ENCODE measurements at regions not wholly inside any gene's neighbourhood (a gene's known extent, or its start where the extent isn't known, plus 50 kb on each side); places are given as distances from the start of the nearest gene placed in this dataset.

DNA sequence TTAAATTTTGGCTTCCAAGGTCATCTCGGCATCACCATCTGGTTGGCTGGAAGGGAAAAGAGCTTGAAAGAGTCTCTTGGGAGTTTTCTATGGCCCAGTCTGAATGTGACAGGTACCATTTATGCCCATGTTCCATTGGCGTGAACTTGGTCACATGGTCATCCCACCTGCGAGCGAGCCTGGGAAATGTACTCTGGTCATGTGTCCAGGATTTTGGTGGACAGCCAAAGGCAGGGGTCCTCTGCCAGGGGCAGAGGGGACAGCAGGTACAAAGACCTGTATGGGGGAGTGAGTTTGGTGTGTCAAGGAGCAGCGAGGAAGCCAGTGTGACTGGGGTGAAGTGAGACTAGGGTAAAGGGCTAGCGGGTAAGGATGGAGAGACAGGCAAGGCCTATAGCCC is 112.6 kb downstream of the CDC5L start:
- H3K36me3 ChIP-seq (ENCODE audit: insufficient read depth, low read length): no peaks in the 10 kb centered on the region
- Mint-ChIP-seq H3K27me3 (peaks cover 14 to 25% of the 10 kb centered on the region in 2 donors), H3K9me3 (peaks cover 0 to 2% (median 0%) of the 10 kb centered on the region in 5 donors), H3K36me3 (no peaks in the 10 kb centered on the region), H3K4me3 (no peak overlapping the region), H3K27ac (no peak overlapping the region), H3K4me1 (no peaks in the 10 kb centered on the region)
- no peaks in the 10 kb centered on the region for H3K9me3 ChIP-seq (ENCODE audit: low read length)
- H3K4me3 ChIP-seq (ENCODE audit: low read length): no peak overlapping the region
- H3K27ac ChIP-seq (ENCODE audit: low read depth, low read length): no peak overlapping the region
- CTCF ChIA-PET: no interaction called here
- DNase-seq: no peak
- no peaks in the 10 kb centered on the region for H3K4me1 ChIP-seq (ENCODE audit: insufficient read depth, low read length)
- no peaks in the 10 kb centered on the region for H3K27me3 ChIP-seq (ENCODE audit: insufficient read depth, low read length, poor library complexity, severe bottlenecking)
- POLR2A ChIA-PET: no interaction called here

DNA sequence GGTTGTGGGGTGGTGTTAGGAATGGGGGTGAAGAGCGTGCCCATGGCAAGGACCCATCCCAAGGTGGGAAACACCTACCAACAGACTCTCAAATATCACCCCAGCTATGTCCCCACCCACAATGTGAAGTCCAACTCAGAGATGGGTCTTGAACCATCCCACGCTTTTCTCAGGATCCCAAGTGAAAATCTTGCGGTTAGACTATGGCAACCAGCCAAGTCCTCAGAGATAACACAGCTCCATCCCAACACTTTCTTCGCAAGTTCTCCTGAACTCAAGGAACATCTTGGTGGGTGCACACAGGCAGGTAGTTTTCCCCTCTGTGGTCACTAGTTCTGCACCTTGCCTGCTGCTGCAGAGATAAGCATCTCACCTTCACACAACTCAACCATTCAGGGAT is 116.0 kb downstream of the CDC5L start:
- no peak overlapping the region for H3K27ac Mint-ChIP-seq
- H3K27me3 ChIP-seq (ENCODE audit: insufficient read depth, low read length, poor library complexity, severe bottlenecking): no peaks in the 10 kb centered on the region
- H3K4me3 ChIP-seq (ENCODE audit: low read length): no peak overlapping the region
- ChIA-PET CTCF (no interaction called here), POLR2A (no interaction called here)
- H3K9me3 Mint-ChIP-seq: peaks cover 0 to 2% (median 0%) of the 10 kb centered on the region in 5 donors
- no peaks in the 10 kb centered on the region for H3K4me1 Mint-ChIP-seq
- no peaks in the 10 kb centered on the region for H3K4me1 ChIP-seq (ENCODE audit: insufficient read depth, low read length)
- peaks cover 0 to 1% (median 0%) of the 10 kb centered on the region in 3 donors for H3K36me3 Mint-ChIP-seq
- no peak overlapping the region for H3K4me3 Mint-ChIP-seq
- no peak overlapping the region for H3K27ac ChIP-seq (ENCODE audit: low read depth, low read length)
- no peaks in the 10 kb centered on the region for H3K9me3 ChIP-seq (ENCODE audit: low read length)
- no peaks in the 10 kb centered on the region for H3K36me3 ChIP-seq (ENCODE audit: insufficient read depth, low read length)
- peaks cover 13 to 35% of the 10 kb centered on the region in 2 donors for H3K27me3 Mint-ChIP-seq
- DNase-seq: no peak

DNA sequence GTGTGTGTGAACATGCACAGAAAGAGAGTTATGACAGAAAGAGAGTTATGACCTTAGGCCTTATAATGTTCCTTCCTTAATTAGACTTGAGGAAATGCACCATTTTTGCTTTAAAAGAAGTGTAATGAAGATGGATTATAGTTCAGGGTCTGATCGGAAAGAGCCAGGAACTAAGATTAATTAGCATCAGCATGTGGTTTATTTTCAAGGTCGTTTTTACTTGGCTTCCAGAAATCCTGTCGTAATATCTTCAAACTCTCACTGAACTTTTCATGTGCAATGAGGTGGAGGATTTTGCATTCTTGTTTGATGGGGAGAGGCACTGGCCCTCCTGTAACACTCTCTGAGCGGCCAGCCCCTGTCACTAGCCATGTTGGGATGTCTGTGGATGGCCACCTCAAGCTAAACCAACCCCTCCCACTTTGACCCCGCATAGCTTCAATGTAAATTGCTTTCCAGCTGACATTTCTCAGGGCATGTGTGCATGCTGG is 116.8 kb downstream of the CDC5L start:
- Histone ChIP-seq H3K27me3 (ENCODE audit: insufficient read depth, low read length, poor library complexity, severe bottlenecking) (no peaks in the 10 kb centered on the region), H3K9me3 (ENCODE audit: low read length) (no peaks in the 10 kb centered on the region), H3K4me3 (ENCODE audit: low read length) (no peak overlapping the region), H3K36me3 (ENCODE audit: insufficient read depth, low read length) (no peaks in the 10 kb centered on the region), H3K4me1 (ENCODE audit: insufficient read depth, low read length) (no peaks in the 10 kb centered on the region), H3K27ac (ENCODE audit: low read depth, low read length) (no peak overlapping the region)
- Mint-ChIP-seq H3K27ac (no peak overlapping the region), H3K4me3 (no peak overlapping the region), H3K9me3 (peaks cover 0 to 2% (median 0%) of the 10 kb centered on the region in 5 donors), H3K27me3 (peaks cover 12 to 41% of the 10 kb centered on the region in 2 donors), H3K36me3 (peaks cover 0 to 5% (median 1%) of the 10 kb centered on the region in 3 donors), H3K4me1 (no peaks in the 10 kb centered on the region)
- CTCF ChIA-PET: no interaction called here
- POLR2A ChIA-PET: no interaction called here
- DNase-seq: no peak

DNA sequence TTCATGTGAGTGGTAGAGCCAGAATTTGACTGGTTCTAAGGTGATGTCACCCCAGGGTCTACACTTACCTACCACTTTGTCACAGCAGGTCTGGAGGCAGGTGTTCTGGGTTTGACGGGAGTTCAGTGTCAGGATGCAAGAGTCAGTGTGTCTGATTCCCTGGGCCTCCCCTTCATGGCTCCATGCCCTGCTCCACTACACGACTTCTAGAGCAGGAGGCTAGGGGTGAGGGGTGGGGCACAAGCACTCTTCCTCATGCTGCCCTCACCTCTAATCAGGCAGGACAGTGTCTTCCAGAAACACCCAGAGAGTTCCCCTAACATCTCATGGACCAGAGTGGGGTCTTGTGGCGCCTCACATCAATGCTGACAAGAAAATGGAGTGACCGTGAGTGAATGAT is 118.2 kb downstream of the CDC5L start:
- Mint-ChIP-seq H3K4me1 (no peaks in the 10 kb centered on the region), H3K36me3 (peaks cover 0 to 8% (median 1%) of the 10 kb centered on the region in 3 donors), H3K9me3 (peaks cover 0 to 2% (median 0%) of the 10 kb centered on the region in 5 donors), H3K4me3 (no peak overlapping the region), H3K27ac (no peak overlapping the region), H3K27me3 (peaks cover 18 to 45% of the 10 kb centered on the region in 2 donors)
- no peak for DNase-seq
- Histone ChIP-seq H3K4me3 (ENCODE audit: low read length) (no peak overlapping the region), H3K27me3 (ENCODE audit: insufficient read depth, low read length, poor library complexity, severe bottlenecking) (peaks cover 4% of the 10 kb centered on the region), H3K27ac (ENCODE audit: low read depth, low read length) (no peak overlapping the region), H3K4me1 (ENCODE audit: insufficient read depth, low read length) (no peaks in the 10 kb centered on the region), H3K9me3 (ENCODE audit: low read length) (no peaks in the 10 kb centered on the region), H3K36me3 (ENCODE audit: insufficient read depth, low read length) (no peaks in the 10 kb centered on the region)
- ChIA-PET CTCF (no interaction called here), POLR2A (no interaction called here)

DNA sequence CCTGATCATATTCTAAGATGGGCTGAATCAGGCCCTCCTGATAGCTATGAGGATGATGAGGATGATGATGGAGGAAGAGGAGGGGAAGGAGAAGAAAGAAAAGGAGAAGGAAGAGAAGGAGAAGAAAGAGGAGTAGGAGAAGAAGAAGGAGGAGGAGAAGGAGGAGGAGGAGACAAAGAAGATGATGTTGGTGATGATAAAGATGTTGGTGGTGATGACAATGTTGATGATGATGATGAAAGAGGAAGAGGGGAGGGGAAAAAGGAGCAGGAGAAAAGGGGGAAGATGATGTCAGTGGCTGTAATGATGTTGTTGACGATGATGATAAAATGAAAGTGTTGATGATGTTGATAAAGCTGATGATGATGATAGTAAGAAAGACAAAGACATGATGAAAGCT is 119.5 kb downstream of the CDC5L start:
- peaks cover 0 to 8% (median 1%) of the 10 kb centered on the region in 3 donors for H3K36me3 Mint-ChIP-seq
- ChIA-PET POLR2A (no interaction called here), CTCF (no interaction called here)
- Histone ChIP-seq H3K4me3 (ENCODE audit: low read length) (no peak overlapping the region), H3K4me1 (ENCODE audit: insufficient read depth, low read length) (no peaks in the 10 kb centered on the region), H3K36me3 (ENCODE audit: insufficient read depth, low read length) (no peaks in the 10 kb centered on the region), H3K9me3 (ENCODE audit: low read length) (no peaks in the 10 kb centered on the region), H3K27me3 (ENCODE audit: insufficient read depth, low read length, poor library complexity, severe bottlenecking) (peaks cover 4% of the 10 kb centered on the region), H3K27ac (ENCODE audit: low read depth, low read length) (no peak overlapping the region)
- H3K27ac Mint-ChIP-seq: peak overlapping the region in 1 of 8 donors; percentile 21
- peaks cover 21 to 45% of the 10 kb centered on the region in 2 donors for H3K27me3 Mint-ChIP-seq
- no peaks in the 10 kb centered on the region for H3K9me3 Mint-ChIP-seq
- H3K4me1 Mint-ChIP-seq: no peaks in the 10 kb centered on the region
- no peak overlapping the region for H3K4me3 Mint-ChIP-seq
- DNase-seq: no peak

GRCh38 chr6:44508646-44509045 is 121.1 kb downstream of the CDC5L start:
- POLR2A ChIA-PET: no interaction called here

DNA sequence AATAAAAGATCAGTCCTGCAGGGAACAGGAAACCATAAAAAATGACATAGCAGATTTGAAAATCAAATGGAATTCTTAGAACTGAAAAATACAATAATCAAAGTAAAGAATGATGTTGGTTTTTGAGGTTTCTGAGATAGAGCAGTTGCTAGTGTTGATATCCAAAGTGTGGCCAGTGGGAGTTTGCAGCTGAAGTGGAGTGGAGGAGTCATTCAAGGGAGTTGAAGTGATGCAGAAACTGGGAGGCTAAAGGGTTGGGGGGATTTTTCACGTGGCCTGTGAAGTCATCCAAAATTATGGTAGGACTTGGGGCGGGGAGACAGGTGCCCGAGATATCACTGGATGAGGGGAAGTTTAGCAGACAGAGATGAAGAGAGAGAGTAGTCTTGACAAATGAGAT is 123.6 kb downstream of the CDC5L start:
- H3K9me3 Mint-ChIP-seq: no peaks in the 10 kb centered on the region
- H3K27me3 Mint-ChIP-seq: peaks cover 14 to 20% of the 10 kb centered on the region in 2 donors
- Histone ChIP-seq H3K4me3 (ENCODE audit: low read length) (no peak overlapping the region), H3K4me1 (ENCODE audit: insufficient read depth, low read length) (no peaks in the 10 kb centered on the region), H3K36me3 (ENCODE audit: insufficient read depth, low read length) (no peaks in the 10 kb centered on the region), H3K27me3 (ENCODE audit: insufficient read depth, low read length, poor library complexity, severe bottlenecking) (peaks cover 4% of the 10 kb centered on the region), H3K27ac (ENCODE audit: low read depth, low read length) (no peak overlapping the region), H3K9me3 (ENCODE audit: low read length) (no peaks in the 10 kb centered on the region)
- ChIA-PET POLR2A (no interaction called here), CTCF (no interaction called here)
- H3K36me3 Mint-ChIP-seq: peaks cover 0 to 8% (median 1%) of the 10 kb centered on the region in 3 donors
- no peak for DNase-seq
- H3K4me3 Mint-ChIP-seq: no peak overlapping the region
- H3K27ac Mint-ChIP-seq: no peak overlapping the region
- H3K4me1 Mint-ChIP-seq: no peaks in the 10 kb centered on the region

More at GRCh38 chr6:44508646-44509045, 121.1 kb downstream of the CDC5L start:
- H3K4me1 ChIP-seq (ENCODE audit: insufficient read depth, low read length): no peaks in the 10 kb centered on the region
- Mint-ChIP-seq H3K4me1 (no peaks in the 10 kb centered on the region), H3K27me3 (peaks cover 18 to 35% of the 10 kb centered on the region in 2 donors), H3K4me3 (no peak overlapping the region), H3K9me3 (no peaks in the 10 kb centered on the region), H3K36me3 (peaks cover 0 to 8% (median 1%) of the 10 kb centered on the region in 3 donors), H3K27ac (no peak overlapping the region)
- H3K9me3 ChIP-seq (ENCODE audit: low read length): no peaks in the 10 kb centered on the region
- no peaks in the 10 kb centered on the region for H3K36me3 ChIP-seq (ENCODE audit: insufficient read depth, low read length)
- no peak for DNase-seq
- no peak overlapping the region for H3K27ac ChIP-seq (ENCODE audit: low read depth, low read length)
- peaks cover 4% of the 10 kb centered on the region for H3K27me3 ChIP-seq (ENCODE audit: insufficient read depth, low read length, poor library complexity, severe bottlenecking)
- CTCF ChIA-PET: interaction anchor here (1.3 kb wide), 1 partner anchor 33 kb away, joined by 4 read pairs; no protein-coding TSS in a partner anchor
- no peak overlapping the region for H3K4me3 ChIP-seq (ENCODE audit: low read length)

DNA sequence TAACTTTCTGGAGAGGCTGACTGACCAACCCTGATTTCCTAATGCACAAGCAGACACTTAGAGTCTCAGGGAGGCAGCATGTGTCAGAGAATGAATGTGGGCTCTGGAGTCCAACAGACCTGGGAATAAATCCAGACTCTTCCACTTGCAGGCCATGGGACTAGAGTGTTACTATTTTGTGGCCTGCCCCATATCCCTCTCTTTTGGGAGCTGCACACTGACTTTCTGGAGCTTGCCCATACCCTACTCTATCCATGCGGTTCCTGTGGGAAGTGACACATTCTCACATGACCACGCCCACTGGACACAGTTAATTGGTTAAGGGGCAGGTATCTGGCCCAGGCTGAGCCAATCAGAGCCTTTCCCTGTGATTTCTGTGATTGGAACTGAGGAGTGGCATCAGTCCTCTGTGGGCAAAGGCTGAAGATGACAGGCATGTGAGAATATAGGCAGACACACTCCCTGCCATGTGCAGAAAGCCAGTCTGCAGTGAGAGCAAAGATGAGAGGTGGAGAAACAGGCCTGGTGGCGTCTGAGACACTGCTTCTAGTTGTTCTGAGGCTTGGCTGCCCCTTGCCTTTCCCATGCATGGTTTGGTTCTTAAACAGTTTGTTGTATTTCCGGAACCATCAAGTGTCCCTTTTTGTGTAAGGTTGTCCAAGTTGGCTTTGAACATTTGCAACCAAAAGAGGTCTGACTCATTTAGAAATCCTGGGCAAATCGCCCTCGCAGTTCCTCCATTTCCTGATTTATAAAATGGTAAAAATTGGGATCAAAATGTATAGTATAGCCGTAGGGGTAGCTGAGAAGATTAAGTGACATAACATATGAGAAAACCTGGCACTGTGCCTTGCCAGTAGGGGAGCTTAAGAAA is 125.6 kb downstream of the CDC5L start:
- Histone ChIP-seq H3K27ac (ENCODE audit: low read depth, low read length) (no peak overlapping the region), H3K27me3 (ENCODE audit: insufficient read depth, low read length, poor library complexity, severe bottlenecking) (peaks cover 4% of the 10 kb centered on the region), H3K4me1 (ENCODE audit: insufficient read depth, low read length) (no peaks in the 10 kb centered on the region), H3K36me3 (ENCODE audit: insufficient read depth, low read length) (no peaks in the 10 kb centered on the region), H3K9me3 (ENCODE audit: low read length) (no peaks in the 10 kb centered on the region), H3K4me3 (ENCODE audit: low read length) (no peak overlapping the region)
- POLR2A ChIA-PET: no interaction called here
- peaks cover 0 to 8% (median 0%) of the 10 kb centered on the region in 3 donors for H3K36me3 Mint-ChIP-seq
- H3K4me1 Mint-ChIP-seq: no peaks in the 10 kb centered on the region
- H3K27ac Mint-ChIP-seq: no peak overlapping the region
- peaks cover 10 to 12% of the 10 kb centered on the region in 2 donors for H3K27me3 Mint-ChIP-seq
- DNase-seq: no peak
- H3K4me3 Mint-ChIP-seq: no peak overlapping the region
- peaks cover 0 to 2% (median 0%) of the 10 kb centered on the region in 5 donors for H3K9me3 Mint-ChIP-seq
- CTCF ChIA-PET: interaction anchor here (1.4 kb wide), 1 partner anchor 27 kb away, joined by 3 read pairs; no protein-coding TSS in a partner anchor
